ENCODE measurements at regions not wholly inside any gene's neighbourhood (a gene's known extent, or its start where the extent isn't known, plus 50 kb on each side); places are given as distances from the start of the nearest gene placed in this dataset.

DNA sequence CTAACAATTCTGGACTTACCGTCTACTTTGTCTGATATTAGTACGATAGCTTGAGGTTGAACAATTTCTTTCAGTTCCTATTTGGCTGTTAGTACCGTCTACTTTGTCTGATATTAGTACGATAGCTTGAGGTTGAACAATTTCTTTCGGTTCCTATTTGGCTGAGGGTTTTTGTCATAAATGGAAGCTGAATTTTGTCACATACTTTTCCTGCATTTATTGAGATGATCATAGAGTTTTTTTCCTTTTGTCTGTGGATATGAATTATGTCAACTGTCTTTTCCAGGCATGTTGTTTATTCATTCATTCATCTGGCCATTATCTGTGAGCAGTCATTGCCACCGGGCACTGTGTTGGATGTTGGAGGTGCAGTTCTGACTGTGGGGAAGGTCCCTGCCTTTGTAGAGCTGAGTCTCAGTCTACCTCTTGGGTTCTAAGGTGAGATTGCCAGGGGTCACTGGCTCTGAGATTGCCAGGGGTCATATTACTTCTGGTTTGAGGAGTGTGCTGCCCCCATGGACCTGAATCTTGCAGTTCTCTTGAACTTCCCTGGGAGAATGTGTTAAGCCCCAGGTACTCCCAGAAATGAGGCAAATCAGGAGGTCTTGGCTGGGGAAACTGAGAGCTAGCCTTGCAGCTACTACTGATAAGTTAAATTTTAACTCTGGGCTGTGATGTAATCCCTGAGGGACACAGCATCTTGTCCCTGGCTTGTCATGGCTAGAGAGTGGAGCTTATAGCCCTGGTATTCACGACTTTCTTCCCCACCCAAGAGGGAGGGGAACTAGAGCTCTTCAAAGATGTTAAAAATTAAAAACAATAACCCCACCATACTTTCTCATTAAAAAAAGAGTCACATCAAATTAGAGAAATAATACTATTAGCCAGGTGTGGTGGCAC lies 89.1 kb upstream of the MBOAT2 start (continued):
- TF ChIP-seq TAF1 (IDR thresholded peaks at IDR 0.05; ENCODE audit: borderline replicate concordance, low read depth, low read length) (no peak), POLR2AphosphoS2 (IDR thresholded peaks at IDR 0.05; ENCODE audit: low read depth, low read length) (no peak), GATAD2B (conservative IDR thresholded peaks at IDR 0.05; ENCODE audit: low read depth) (peak; percentile 76), SREBF2 (IDR thresholded peaks at IDR 0.05; ENCODE audit: low read length) (no peak), CHD4 (IDR thresholded peaks at IDR 0.05) (no peak), MTA3 (IDR thresholded peaks at IDR 0.05; ENCODE audit: borderline replicate concordance, low read length) (0 out of 2 replicates have a peak, but pooled peaks have one; percentile 26), IKZF1 (conservative IDR thresholded peaks at IDR 0.05) (peak; percentile 92), KLF5 (IDR thresholded peaks at IDR 0.05; ENCODE audit: partially characterized antibody) (no peak), SREBF1 (IDR thresholded peaks at IDR 0.05; ENCODE audit: low read length) (no peak), ZSCAN29 (IDR thresholded peaks at IDR 0.05) (no peak), IKZF2 (IDR thresholded peaks at IDR 0.05) (peak; percentile 93 to 94), PML (IDR thresholded peaks at IDR 0.05; ENCODE audit: low read length) (no peak), RUNX3 (IDR thresholded peaks at IDR 0.05; ENCODE audit: low read length) (peak; percentile 89), NFYB (IDR thresholded peaks at IDR 0.05; ENCODE audit: insufficient read depth, low read depth, low read length) (no peak), EGR1 (IDR thresholded peaks at IDR 0.05; ENCODE audit: borderline replicate concordance in 1 of 2, low read depth in 2 of 2, low read length in 2 of 2) (no peak)
- TF ChIP-seq, protein P1, sequence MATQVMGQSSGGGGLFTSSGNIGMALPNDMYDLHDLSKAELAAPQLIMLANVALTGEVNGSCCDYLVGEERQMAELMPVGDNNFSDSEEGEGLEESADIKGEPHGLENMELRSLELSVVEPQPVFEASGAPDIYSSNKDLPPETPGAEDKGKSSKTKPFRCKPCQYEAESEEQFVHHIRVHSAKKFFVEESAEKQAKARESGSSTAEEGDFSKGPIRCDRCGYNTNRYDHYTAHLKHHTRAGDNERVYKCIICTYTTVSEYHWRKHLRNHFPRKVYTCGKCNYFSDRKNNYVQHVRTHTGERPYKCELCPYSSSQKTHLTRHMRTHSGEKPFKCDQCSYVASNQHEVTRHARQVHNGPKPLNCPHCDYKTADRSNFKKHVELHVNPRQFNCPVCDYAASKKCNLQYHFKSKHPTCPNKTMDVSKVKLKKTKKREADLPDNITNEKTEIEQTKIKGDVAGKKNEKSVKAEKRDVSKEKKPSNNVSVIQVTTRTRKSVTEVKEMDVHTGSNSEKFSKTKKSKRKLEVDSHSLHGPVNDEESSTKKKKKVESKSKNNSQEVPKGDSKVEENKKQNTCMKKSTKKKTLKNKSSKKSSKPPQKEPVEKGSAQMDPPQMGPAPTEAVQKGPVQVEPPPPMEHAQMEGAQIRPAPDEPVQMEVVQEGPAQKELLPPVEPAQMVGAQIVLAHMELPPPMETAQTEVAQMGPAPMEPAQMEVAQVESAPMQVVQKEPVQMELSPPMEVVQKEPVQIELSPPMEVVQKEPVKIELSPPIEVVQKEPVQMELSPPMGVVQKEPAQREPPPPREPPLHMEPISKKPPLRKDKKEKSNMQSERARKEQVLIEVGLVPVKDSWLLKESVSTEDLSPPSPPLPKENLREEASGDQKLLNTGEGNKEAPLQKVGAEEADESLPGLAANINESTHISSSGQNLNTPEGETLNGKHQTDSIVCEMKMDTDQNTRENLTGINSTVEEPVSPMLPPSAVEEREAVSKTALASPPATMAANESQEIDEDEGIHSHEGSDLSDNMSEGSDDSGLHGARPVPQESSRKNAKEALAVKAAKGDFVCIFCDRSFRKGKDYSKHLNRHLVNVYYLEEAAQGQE (IDR thresholded peaks at IDR 0.05; ENCODE audit: low read depth, low read length) = no peak
- TF ChIP-seq, protein P2, sequence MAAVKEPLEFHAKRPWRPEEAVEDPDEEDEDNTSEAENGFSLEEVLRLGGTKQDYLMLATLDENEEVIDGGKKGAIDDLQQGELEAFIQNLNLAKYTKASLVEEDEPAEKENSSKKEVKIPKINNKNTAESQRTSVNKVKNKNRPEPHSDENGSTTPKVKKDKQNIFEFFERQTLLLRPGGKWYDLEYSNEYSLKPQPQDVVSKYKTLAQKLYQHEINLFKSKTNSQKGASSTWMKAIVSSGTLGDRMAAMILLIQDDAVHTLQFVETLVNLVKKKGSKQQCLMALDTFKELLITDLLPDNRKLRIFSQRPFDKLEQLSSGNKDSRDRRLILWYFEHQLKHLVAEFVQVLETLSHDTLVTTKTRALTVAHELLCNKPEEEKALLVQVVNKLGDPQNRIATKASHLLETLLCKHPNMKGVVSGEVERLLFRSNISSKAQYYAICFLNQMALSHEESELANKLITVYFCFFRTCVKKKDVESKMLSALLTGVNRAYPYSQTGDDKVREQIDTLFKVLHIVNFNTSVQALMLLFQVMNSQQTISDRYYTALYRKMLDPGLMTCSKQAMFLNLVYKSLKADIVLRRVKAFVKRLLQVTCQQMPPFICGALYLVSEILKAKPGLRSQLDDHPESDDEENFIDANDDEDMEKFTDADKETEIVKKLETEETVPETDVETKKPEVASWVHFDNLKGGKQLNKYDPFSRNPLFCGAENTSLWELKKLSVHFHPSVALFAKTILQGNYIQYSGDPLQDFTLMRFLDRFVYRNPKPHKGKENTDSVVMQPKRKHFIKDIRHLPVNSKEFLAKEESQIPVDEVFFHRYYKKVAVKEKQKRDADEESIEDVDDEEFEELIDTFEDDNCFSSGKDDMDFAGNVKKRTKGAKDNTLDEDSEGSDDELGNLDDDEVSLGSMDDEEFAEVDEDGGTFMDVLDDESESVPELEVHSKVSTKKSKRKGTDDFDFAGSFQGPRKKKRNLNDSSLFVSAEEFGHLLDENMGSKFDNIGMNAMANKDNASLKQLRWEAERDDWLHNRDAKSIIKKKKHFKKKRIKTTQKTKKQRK (IDR thresholded peaks at IDR 0.05; ENCODE audit: low read depth, low read length) = no peak
- TF ChIP-seq, protein P3, sequence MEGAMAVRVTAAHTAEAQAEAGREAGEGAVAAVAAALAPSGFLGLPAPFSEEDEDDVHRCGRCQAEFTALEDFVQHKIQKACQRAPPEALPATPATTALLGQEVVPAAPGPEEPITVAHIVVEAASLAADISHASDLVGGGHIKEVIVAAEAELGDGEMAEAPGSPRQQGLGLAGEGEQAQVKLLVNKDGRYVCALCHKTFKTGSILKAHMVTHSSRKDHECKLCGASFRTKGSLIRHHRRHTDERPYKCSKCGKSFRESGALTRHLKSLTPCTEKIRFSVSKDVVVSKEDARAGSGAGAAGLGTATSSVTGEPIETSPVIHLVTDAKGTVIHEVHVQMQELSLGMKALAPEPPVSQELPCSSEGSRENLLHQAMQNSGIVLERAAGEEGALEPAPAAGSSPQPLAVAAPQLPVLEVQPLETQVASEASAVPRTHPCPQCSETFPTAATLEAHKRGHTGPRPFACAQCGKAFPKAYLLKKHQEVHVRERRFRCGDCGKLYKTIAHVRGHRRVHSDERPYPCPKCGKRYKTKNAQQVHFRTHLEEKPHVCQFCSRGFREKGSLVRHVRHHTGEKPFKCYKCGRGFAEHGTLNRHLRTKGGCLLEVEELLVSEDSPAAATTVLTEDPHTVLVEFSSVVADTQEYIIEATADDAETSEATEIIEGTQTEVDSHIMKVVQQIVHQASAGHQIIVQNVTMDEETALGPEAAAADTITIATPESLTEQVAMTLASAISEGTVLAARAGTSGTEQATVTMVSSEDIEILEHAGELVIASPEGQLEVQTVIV (IDR thresholded peaks at IDR 0.05; ENCODE audit: borderline replicate concordance, partially characterized antibody) = no peak
- TF ChIP-seq, protein P4, sequence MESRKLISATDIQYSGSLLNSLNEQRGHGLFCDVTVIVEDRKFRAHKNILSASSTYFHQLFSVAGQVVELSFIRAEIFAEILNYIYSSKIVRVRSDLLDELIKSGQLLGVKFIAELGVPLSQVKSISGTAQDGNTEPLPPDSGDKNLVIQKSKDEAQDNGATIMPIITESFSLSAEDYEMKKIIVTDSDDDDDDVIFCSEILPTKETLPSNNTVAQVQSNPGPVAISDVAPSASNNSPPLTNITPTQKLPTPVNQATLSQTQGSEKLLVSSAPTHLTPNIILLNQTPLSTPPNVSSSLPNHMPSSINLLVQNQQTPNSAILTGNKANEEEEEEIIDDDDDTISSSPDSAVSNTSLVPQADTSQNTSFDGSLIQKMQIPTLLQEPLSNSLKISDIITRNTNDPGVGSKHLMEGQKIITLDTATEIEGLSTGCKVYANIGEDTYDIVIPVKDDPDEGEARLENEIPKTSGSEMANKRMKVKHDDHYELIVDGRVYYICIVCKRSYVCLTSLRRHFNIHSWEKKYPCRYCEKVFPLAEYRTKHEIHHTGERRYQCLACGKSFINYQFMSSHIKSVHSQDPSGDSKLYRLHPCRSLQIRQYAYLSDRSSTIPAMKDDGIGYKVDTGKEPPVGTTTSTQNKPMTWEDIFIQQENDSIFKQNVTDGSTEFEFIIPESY (IDR thresholded peaks at IDR 0.05) = no peak
